ENCODE measurements at regions not wholly inside any gene's neighbourhood (a gene's known extent, or its start where the extent isn't known, plus 50 kb on each side); places are given as distances from the start of the nearest gene placed in this dataset.

DNA sequence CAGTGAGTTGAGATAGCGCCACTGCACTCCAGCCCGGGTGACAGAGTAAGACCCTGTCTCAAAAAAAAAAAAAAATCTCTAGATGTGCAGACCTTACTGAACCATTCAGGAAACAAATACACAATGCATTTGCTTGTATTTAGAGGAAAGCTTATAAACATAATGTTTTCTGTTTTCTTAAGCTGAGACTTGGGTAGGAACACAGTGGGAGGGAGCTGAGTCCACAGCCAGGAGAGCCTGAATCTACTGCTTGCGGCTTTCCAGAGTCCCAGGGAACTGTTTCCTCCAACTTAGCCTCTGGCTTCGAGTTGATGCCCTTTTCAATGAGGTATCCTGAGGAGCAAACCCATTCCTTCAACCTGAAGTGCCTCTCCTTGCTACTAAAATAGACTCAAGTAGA lies 83.0 kb upstream of the PITRM1 start:
- TF ChIP-seq, protein P1, sequence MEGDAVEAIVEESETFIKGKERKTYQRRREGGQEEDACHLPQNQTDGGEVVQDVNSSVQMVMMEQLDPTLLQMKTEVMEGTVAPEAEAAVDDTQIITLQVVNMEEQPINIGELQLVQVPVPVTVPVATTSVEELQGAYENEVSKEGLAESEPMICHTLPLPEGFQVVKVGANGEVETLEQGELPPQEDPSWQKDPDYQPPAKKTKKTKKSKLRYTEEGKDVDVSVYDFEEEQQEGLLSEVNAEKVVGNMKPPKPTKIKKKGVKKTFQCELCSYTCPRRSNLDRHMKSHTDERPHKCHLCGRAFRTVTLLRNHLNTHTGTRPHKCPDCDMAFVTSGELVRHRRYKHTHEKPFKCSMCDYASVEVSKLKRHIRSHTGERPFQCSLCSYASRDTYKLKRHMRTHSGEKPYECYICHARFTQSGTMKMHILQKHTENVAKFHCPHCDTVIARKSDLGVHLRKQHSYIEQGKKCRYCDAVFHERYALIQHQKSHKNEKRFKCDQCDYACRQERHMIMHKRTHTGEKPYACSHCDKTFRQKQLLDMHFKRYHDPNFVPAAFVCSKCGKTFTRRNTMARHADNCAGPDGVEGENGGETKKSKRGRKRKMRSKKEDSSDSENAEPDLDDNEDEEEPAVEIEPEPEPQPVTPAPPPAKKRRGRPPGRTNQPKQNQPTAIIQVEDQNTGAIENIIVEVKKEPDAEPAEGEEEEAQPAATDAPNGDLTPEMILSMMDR (IDR thresholded peaks at IDR 0.05; ENCODE audit: insufficient read depth, low read length): no peak
- TF ChIP-seq POLR2AphosphoS5 (IDR thresholded peaks at IDR 0.05; ENCODE audit: low read depth): no peak
- TF ChIP-seq, protein P2, sequence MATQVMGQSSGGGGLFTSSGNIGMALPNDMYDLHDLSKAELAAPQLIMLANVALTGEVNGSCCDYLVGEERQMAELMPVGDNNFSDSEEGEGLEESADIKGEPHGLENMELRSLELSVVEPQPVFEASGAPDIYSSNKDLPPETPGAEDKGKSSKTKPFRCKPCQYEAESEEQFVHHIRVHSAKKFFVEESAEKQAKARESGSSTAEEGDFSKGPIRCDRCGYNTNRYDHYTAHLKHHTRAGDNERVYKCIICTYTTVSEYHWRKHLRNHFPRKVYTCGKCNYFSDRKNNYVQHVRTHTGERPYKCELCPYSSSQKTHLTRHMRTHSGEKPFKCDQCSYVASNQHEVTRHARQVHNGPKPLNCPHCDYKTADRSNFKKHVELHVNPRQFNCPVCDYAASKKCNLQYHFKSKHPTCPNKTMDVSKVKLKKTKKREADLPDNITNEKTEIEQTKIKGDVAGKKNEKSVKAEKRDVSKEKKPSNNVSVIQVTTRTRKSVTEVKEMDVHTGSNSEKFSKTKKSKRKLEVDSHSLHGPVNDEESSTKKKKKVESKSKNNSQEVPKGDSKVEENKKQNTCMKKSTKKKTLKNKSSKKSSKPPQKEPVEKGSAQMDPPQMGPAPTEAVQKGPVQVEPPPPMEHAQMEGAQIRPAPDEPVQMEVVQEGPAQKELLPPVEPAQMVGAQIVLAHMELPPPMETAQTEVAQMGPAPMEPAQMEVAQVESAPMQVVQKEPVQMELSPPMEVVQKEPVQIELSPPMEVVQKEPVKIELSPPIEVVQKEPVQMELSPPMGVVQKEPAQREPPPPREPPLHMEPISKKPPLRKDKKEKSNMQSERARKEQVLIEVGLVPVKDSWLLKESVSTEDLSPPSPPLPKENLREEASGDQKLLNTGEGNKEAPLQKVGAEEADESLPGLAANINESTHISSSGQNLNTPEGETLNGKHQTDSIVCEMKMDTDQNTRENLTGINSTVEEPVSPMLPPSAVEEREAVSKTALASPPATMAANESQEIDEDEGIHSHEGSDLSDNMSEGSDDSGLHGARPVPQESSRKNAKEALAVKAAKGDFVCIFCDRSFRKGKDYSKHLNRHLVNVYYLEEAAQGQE (IDR thresholded peaks at IDR 0.05; ENCODE audit: insufficient replicate concordance, low read depth): no peak
